Fibroblast of skin of right biceps (primary cell): ENCODE measurements at regions not wholly inside any gene's neighbourhood (a gene's known extent, or its start where the extent isn't known, plus 50 kb on each side); places are given as distances from the start of the nearest gene placed in this dataset.
A peak's percentile ranks its signal among the peaks of the same experiment; 100 is the strongest.

ENCODE experiments used
- DNase-seq: peaks from one replicate; pipeline ENCODE4 v3.0.0-alpha.2; 2013

GRCh38 chr14:36083317-36083716, 93.2 kb downstream of the PTCSC3 start:
- no peak for DNase-seq

DNA sequence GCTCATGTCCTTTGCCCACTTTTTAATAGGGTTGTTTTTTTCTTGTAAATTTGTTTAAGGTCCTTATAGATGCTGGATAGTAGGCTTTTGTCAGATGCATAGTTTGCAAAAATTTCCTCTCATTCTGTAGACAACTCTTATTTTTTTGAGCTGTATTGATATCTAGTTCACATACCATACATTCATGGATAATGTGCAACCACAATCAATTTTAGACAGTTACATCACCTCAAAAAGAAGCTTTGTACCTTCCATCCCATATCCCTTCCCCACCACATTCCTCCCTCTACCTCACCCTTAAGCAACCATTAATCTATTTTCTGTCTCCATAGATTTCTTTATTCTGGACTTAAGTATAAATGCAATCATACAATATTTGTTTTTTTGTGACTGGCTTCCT, 98.4 kb downstream of the PTCSC3 start:
- DNase-seq: no peak

GRCh38 chr14:36076197-36076596, 100.3 kb downstream of the PTCSC3 start:
- no peak for DNase-seq

- DNase-seq: no peak
Measured at GRCh38 chr14:36075203-36075602, 101.3 kb downstream of the PTCSC3 start.

DNA sequence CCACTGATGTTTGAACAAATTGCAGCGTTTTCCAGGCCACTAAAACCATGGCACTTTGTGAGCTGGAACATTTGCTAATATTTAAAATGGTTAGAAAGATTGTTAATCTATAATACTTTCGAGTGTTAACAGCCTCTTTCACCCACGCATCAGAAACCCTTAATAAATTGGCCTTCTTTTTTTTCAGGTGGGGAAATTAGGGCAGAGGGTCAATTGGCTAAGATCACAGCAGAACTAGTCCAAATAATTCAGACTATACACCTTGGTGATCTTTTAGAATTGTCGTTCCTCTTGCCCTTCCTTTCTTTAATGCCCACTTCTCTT, 105.8 kb downstream of the PTCSC3 start:
- DNase-seq: no peak

DNA sequence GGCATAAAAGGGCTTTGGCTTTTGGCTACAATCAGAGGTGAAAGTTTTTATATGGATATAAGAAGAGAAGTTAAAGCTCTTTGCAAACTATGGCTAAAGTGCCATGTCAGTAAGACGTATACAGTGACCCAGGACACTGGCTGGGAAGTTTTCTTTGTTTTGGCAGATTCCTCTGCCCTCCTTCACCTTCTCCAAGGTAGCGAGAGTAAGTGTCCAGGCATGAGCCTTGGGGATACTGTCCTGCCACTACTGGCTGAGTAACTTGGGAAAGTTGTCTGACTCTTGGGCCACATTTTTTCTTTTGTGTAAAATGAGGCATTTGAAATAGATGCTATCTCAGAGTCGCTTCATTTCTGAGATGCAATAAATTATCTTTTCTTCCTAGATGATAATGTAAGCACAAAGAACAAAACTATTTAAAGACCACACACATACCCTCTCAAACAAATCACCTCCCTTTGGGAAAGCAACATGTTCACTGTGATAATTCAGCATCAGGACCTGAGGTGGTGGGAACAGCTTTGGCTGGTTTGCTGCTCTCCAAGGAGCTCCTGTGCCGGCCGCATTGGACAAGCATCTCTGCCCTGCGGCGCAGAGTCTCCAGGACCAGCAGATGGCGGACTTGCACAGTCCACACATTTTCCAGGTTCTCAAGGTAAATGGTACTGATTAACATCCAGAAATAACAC, 106.3 kb downstream of the PTCSC3 start:
- DNase-seq: peak; percentile 67

GRCh38 chr14:36069535-36069900, 107.0 kb downstream of the PTCSC3 start:
- DNase-seq: peak; percentile 45

DNA sequence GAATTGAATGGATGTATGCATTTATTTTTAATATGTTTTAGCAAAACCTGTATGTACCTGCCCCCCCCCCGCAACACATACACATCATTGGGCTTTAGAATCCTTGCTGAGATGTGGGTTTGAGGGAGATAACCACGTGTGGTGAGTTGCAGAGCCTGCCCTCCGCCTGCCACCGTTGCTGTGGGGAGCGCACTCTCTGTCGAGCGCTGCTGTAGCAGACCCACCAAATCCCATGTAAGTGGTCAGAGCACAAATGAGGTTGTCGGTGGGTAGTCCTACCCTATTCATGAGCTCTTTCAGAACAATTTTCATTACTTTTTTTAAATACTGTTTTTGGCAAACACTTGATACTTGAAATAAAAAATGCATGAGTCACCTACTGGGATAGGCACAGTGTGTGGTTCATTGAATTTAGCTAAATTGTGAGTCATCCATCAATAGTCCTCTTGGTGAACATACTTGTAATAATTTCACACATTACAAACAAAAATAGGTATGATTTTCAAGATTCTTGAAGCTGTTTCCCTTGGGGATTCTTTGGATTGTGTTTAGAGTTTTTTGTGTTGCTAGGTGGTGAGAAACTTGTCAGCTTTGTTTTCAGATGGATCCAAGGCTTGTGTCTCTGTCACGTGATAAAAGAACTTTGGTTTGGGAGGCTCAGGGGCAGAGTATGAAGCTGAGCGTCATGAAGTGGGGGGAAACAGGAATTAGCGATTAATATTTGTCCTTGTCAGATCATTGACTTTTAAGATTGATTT, 107.6 kb downstream of the PTCSC3 start:
- DNase-seq: peak; percentile 84

- DNase-seq: no peak
Measured at GRCh38 chr14:36067428-36068187, 108.9 kb downstream of the PTCSC3 start.

DNA sequence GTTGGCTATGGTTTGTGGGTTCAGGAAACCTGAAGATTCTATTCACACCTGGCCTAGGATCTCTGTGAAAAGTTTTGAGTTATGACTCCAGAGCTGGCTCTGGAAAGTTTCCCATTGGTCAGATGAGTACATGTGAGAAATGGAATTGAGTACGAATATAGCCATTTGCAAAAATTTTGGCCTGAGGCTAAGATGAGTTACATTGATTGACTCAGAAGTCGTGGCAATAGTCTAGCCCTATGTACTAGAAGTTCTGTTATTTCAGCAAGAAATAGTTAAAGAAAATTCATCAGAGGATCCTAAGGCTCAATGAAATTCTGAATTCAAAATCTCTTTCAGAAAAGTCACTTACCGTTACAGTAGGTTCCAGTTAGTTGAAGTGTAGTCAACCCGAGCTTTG, 109.9 kb downstream of the PTCSC3 start:
- no peak for DNase-seq

- DNase-seq: no peak
Measured at GRCh38 chr14:36065831-36066230, 110.7 kb downstream of the PTCSC3 start.

- DNase-seq: no peak
Measured at GRCh38 chr14:36059531-36059930, 117.0 kb downstream of the PTCSC3 start.

DNA sequence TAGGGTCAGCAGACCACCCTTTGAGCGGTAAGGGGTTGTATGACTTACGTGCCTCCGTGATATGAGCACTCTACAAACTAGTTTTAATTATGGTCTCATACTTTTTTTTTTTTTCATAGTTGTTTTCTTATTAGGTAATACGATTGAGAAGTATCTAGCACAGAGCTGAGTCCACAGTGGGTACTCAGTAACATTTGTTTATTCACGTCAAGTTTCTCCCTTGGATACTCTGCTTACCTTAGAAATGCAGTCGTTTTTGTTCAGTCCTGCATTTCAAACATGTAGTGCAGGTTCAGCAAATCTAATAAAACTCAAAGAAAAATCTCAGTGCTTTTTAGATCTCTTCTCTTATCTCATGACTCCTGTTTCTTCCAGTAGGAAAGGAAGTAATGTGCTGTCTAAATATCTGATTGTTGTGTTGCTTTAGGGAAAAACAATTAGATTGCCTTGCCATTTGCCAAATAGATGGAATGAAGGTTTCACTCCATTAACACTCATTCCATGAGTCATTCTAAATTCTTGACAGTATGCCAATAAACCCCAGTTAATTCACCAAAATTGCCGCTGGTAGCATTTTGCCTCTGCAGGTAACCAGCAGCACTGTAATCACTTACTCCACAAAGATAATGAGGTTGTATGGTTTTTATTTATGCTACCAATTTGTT, 118.9 kb downstream of the PTCSC3 start:
- DNase-seq: peak; percentile 13

- DNase-seq: no peak
Measured at GRCh38 chr14:36056845-36057244, 119.7 kb downstream of the PTCSC3 start.

- DNase-seq: no peak
Measured at GRCh38 chr14:36055681-36056225, 120.8 kb downstream of the PTCSC3 start.

DNA sequence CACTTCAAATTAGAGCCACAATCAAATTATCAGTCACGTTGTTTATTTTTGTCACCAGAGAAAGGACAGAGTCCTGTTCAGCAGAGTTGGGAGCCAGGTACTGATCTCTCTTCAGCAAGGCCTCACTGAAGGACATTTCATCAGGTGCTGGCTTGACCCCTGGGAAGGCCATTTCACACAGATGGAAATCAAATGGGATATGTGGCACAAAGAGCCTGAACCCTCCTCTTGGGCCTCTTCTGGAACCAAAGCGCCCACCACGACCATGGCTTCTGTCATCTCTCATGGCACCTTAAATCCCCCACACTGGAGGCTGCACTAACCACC, 121.5 kb downstream of the PTCSC3 start:
- DNase-seq: no peak

- DNase-seq: no peak
Measured at GRCh38 chr14:36054353-36055051, 122.0 kb downstream of the PTCSC3 start.

GRCh38 chr14:36052681-36053080, 123.8 kb downstream of the PTCSC3 start:
- DNase-seq: no peak

GRCh38 chr14:36052063-36052462, 124.5 kb downstream of the PTCSC3 start:
- DNase-seq: no peak

- no peak for DNase-seq
Measured at GRCh38 chr14:36048667-36049066, 127.9 kb downstream of the PTCSC3 start.

DNA sequence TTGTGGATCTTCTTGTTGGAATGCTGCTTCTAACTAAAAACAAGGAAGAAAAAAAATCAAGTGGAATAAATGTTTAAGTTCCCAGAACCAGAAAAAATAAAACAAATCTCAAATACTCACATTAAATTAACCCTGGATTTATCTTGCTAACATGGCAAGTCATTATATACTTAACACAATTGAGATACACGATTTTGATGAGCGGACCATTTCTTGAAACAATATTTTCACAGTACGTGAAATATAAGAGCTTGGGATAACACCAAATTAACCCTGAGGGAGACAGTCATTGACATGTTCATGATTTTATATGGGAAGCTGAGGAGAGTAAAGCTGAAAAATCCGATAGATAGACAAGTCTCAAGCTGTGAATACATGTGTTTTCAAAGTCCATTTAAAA, 128.6 kb downstream of the PTCSC3 start:
- no peak for DNase-seq

DNA sequence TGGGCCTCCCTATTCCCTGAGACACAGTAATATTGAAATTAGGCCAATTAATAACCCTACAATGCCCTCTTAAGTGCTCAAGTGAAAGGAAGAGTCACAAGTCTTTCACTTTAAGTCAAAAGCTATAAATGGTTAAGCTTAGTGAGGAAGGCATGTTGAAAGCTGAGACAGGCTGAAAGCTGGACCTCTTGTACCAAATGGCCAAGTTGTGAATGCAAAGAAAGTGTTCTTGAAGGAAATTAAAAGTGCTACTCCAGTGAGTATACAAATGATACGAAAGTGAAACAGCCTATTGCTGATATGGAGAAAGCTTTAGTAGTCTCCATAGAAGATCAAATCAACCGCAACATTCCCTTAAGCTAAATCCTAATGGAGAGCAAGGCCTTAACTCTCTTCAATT, 140.8 kb downstream of the PTCSC3 start:
- DNase-seq: no peak

DNA sequence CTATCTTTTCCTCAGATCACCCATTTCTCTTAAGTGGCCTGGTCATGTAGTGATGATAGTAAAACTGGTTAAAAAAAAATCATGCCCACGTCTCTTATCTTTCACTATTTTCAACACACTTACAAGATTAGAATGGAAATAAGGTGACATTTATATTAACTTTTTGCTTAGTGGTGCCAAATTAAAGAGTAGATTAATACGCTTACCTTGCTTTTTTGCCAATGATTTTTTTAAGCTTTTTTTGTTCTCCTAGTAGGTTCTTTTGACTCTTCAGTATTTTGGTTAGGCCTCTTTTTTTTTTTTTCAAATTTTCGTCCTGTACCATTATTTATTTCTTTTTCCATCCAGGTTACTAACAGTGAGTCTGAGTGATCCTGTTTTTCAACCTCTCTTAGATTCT, 147.9 kb downstream of the PTCSC3 start:
- no peak for DNase-seq
